Stimulated activated CD4-positive, alpha-beta T cell treated with anti-CD3 and anti-CD28 coated beads, Interleukin-4, amount 100 ng/mL, for 48 hours (primary cell): ENCODE measurements at regions not wholly inside any gene's neighbourhood (a gene's known extent, or its start where the extent isn't known, plus 50 kb on each side); places are given as distances from the start of the nearest gene placed in this dataset.
"Not testable (repeated sequence)": the region's sequence is repeated elsewhere in the genome, so short reads cannot be mapped to it uniquely, and the experiment has no call there.

Source experiments
- DNase-seq, 2 donors: peaks; one replicate each; pipeline ENCODE4 v3.0.0-alpha.2; 2020; ENCODE audit warnings: low read depth in 2 of 2

DNA sequence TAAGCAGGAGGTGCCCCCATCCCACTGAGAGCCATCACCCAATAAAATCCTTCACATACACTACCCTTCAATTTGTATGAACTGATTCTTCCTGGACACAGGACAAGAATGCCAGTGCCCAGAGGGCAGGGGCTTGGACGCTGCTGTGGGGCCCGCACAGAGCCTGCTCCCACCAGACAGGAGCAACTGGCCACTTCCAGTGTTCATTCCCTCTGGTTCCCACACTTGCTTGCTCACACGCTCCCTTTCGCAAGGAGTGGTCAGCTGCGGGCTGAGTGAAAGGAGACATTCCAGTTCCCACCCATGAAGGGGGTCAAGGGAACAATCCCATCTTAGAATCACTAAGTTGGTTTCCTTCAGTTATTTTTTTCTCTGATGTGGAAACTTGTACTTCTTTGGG is 314.5 kb upstream of the ACO1 start:
- DNase-seq: no peak

GRCh38 chr9:32072570-32072969 is 311.9 kb upstream of the ACO1 start:
- DNase-seq: no peak

DNA sequence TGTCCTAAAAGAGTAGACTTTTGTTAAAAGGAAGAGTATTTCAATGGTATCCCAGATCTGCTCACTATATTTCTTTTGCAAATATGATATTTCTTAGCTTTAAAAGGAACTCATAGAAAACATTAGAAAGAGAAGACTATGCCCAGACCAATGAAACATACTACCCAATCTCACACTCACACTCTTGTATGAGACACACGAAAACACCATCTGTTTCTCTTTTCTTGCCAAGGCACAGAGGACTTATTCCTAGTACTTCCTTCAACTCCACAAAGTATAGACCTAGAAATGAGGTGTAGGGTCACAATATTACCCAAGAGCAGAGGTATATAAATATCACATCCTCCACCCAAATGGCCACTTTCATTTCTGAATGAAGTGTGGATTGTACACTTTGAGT is 292.4 kb upstream of the ACO1 start:
- DNase-seq: no peak

DNA sequence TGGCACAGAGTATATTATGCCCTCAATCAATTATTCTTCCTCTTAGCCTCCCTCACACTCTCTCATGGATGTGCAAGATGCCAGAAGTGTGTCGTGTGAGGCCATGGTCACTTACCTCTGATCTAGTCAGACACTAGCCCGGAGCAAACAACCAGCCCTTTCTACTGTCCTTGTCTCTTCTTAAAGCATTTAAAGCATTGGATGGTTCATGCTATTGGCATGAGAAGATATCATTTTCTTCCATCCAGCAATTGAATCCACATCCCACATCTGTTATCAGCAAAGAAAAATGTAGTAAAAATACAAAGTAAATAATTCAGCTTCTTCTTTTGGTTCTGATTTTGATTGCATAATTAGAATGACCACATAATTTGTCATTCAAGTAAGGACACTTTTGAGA is 267.2 kb upstream of the ACO1 start:
- no peak for DNase-seq

DNA sequence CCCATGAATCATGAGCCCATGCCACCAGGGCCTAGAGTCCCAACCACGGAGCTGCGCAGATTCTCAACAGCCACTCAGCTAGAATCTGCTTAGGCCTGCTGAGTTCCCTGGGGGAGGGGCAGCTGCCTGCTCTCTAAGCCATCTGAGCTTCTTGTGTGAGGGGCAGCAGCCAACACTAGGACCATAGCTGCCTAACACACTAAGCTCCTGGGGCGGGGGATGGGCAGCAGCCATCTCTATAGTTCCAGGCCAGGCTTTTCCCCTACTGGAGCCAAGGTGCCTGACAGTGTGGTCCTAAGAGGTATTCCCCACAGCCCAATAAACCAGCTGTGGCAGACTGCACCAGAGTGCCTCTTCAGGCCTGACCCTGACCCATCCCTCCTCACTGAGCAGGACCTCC is 255.9 kb upstream of the ACO1 start:
- DNase-seq: no peak

DNA sequence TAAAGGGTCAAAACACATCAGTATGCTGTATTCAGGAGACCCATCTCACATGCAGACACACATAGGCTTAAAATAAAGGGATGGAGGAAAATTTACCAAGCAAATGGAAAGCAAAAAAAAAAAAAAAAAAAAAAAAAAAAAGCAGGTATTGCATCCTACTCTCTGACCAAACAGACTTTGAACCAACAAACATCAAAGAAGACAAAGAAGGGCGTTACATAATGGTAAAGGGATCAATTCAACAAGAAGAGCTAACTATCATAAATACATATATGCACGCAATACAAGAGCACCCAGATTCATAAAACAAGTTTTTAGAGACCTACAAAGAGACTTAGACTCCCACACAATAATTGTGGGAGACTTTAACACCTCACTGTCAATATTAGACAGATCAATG is 253.7 kb upstream of the ACO1 start:
- DNase-seq: not testable (repeated sequence)

GRCh38 chr9:32136700-32137339 is 247.6 kb upstream of the ACO1 start:
- DNase-seq: no peak

GRCh38 chr9:32142074-32142473 is 242.4 kb upstream of the ACO1 start:
- DNase-seq: no peak

- not testable (repeated sequence) for DNase-seq
Observed at GRCh38 chr9:32148553-32148952, 235.9 kb upstream of the ACO1 start.

GRCh38 chr9:32161209-32161608 is 223.2 kb upstream of the ACO1 start:
- no peak for DNase-seq

- no peak for DNase-seq
Observed at GRCh38 chr9:32161720-32162119, 222.7 kb upstream of the ACO1 start.

GRCh38 chr9:32166316-32166715 is 218.1 kb upstream of the ACO1 start:
- not testable (repeated sequence) for DNase-seq

DNA sequence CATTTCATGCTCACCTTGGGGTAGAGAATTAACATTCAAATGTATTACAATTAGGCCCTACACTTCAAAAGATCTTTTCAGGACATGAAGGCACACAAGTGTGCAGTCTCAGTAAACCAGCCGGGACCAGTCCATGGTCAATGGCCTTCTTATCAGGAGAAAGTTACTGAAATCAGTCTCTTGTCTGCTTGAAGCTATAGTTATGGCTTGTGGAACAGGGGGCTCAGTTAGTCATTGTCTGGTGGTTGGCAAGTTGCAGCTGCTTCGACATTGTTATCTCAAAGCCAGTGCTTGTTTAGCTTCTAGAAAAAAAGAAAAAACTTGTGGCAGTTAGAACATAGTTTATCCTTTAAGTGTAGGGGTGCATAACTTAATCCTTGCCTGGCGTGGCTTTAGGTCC is 213.1 kb upstream of the ACO1 start:
- DNase-seq: no peak

- no peak for DNase-seq
Observed at GRCh38 chr9:32172256-32172655, 212.2 kb upstream of the ACO1 start.

DNA sequence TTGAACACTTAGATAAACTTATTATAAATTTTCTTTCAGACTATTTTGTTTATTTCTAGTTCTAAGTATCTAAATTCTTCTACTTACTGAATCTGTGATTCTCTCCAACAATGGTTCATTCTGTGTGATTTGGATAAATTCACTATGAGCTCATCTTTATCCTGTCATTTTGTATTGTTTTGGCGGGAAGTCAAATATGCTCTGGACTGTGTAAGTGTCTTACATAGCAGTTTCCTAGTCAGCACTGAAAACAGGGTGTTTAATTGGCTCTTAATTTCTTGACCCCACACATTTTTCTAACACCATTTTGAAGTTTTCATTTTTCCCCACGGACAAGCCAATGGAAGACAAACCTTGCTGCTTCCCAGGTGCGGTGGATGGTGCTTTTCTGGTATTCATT is 207.0 kb upstream of the ACO1 start:
- DNase-seq: no peak

- no peak for DNase-seq
Observed at GRCh38 chr9:32180597-32180996, 203.8 kb upstream of the ACO1 start.

DNA sequence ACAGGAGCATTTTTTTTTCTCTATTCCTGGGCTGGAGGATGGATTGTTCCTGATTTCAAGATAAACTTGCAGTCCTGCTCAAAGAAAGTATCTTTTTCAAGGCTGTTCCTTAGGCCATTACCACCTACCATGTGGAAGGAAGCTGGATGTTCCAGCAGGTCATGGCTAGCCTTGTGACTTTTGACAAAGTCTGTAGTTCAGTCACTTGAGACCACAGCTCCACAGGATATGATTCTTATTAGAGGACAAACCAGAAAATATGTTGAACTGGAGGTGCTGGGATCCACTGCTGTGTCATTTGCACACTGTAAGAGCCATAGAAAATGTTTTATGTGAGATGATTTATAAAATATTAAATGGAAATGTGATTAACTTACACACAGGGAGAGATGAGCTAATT is 184.2 kb upstream of the ACO1 start:
- DNase-seq: no peak

DNA sequence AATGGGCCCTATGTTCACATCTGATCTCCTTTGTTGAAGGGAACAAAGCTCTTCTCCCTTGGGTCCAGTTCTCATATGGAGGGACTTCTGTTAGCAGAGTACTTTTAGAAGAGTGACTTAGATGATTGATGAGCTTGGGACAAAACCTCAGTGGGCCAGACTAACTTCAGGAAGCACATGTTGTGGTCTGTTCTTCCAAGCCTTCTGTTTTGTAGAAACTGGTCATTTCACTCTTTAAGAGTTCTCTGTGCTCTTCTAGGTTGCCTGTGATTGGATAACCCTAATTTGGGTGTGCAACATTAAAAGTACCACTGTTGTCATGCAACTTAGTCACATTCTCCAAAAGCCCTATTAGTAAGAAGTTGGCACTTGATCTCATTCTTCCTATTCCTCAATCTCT is 183.5 kb upstream of the ACO1 start:
- DNase-seq: no peak

GRCh38 chr9:32209164-32209563 is 175.3 kb upstream of the ACO1 start:
- DNase-seq: not testable (repeated sequence)

GRCh38 chr9:32218100-32218767 is 166.2 kb upstream of the ACO1 start:
- DNase-seq: no peak

DNA sequence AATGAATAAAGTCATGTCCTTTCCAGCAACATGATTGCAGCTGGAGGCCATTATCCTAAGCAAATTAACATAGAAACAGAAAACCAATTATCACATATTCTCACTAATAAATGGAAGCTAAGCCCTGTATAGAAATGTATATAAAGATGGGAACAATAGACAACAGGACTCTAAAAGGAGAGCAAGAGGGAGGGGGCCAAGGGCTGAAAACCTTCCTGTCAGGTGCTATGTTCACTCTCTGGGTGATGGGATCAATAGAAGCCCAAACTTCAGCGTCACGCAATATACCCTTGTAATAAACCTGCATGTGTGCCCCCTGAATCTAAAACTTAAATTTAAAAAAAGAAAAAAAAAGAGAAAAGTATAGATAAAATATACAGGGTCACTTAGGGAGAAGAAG is 163.7 kb upstream of the ACO1 start:
- DNase-seq: no peak

DNA sequence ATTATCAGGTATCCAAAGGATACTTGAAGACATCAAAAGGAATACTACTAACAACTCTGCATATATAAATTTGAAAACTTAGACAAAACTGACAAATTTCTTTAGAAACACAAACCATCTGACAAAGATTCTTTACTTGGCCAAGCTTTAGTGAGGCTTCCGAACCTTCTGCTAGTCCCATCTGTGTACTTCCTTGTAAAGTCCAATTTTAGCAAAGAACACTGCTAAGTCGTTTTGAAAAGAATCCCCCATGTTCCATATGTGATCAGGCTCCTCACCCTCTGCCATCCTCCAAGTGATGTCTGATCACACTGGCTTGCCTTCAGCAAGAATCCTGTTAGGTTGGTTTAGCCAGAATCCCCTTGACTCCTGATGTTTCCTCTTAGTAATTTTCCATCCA is 150.0 kb upstream of the ACO1 start:
- no peak for DNase-seq

DNA sequence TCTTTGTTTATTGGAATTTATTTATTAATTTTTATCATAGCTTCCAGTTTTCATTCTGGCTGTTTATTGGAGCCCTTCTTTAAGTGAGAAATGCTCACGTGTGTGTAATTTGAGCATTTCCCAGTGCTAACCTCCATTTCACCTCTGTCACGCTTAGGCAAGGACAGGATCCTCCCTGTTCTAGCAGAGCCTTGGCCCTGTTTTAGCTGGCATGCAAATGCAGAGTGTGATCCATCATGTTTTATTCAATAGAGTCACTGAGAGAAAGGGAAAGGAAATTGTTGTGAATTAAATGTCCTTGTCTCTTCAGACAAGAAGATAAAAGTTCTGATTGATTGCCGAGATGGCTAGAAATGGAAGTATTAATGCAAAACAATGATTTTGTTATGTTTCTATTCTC is 137.3 kb upstream of the ACO1 start:
- DNase-seq: no peak

- no peak for DNase-seq
Observed at GRCh38 chr9:32248189-32248712, 136.2 kb upstream of the ACO1 start.
